Testis (tissue), 2 donors: ENCODE measurements at regions not wholly inside any gene's neighbourhood (a gene's known extent, or its start where the extent isn't known, plus 50 kb on each side); places are given as distances from the start of the nearest gene placed in this dataset.

Experiments used
- DNase-seq: peaks from one replicate; pipeline ENCODE4 v3.0.0-alpha.2; 2019
- H3K27ac ChIP-seq, 2 donors: fragments of 200-600 bp; sonication (generic); one replicate each; pipeline ENCODE4 v1.5.1; 2019
- H3K27me3 ChIP-seq: fragments of 200-600 bp; sonication (generic); one replicate; pipeline ENCODE4 v1.5.1; 2019
- H3K36me3 ChIP-seq: fragments of 200-600 bp; sonication (generic); one replicate; pipeline ENCODE4 v1.5.1; 2017; ENCODE audit warnings: low read depth; ENCODE audit errors: missing control alignments
- H3K4me1 ChIP-seq: fragments of 200-600 bp; sonication (generic); one replicate; pipeline ENCODE4 v1.5.1; 2019
- H3K4me3 ChIP-seq, 2 donors: fragments of 200-600 bp; sonication (generic); one replicate each; pipeline ENCODE4 v1.5.1; 2017 to 2019
- H3K9me3 ChIP-seq: fragments of 200-600 bp; sonication (generic); one replicate; pipeline ENCODE4 v1.5.1; 2017
- CTCF ChIP-seq, 3 experiments: fragments of 450-650 bp in 2 of 3; fragments of 200-600 bp in 1 of 3; sonication (generic) in 1 of 3; IDR thresholded peaks; one replicate each; pipeline ENCODE4 v1.5.1; 2016 to 2019; ENCODE audit warnings: antibody characterized with exemption in 3 of 3, mild to moderate bottlenecking in 2 of 3, moderate library complexity in 1 of 3
- POLR2A ChIP-seq: fragments of 450-650 bp; IDR thresholded peaks from one replicate; pipeline ENCODE4 v1.6.1; 2017; ENCODE audit warnings: antibody characterized with exemption, mild to moderate bottlenecking, moderate library complexity
- WGBS, 2 donors: methylation state at CpG; one replicate each; pipeline ENCODE4 v1.1.5; 2018; 5-methylcytosine and 5-hydroxymethylcytosine counted together
- intact Hi-C: fragments of 100-400 bp; cut with DNase I; formaldehyde crosslinking; loops from one replicate; pipeline ENCODE4 v1.15.1; 2023; ENCODE audit warnings: low total_unique reads

GRCh38 chr5:164860896-164861295, 1355.5 kb downstream of the MAT2B start:
- TF ChIP-seq POLR2A (no peak), CTCF (IDR thresholded peaks at IDR 0.05) (no peak)
- no peak overlapping the region for H3K4me3 ChIP-seq
- no peaks in the 10 kb centered on the region for H3K4me1 ChIP-seq
- no peaks in the 10 kb centered on the region for H3K27me3 ChIP-seq
- 76 to 83% methylated on average over 2 of the region's 2 CpGs for WGBS, 2 donors
- no peaks in the 10 kb centered on the region for H3K36me3 ChIP-seq
- H3K27ac ChIP-seq: no peak overlapping the region
- H3K9me3 ChIP-seq: no peaks in the 10 kb centered on the region
- no peak for DNase-seq
- intact Hi-C loops: no loop called here

GRCh38 chr5:164861610-164862009, 1356.2 kb downstream of the MAT2B start:
- no peak for DNase-seq
- Histone ChIP-seq H3K27ac (no peak overlapping the region), H3K36me3 (no peaks in the 10 kb centered on the region), H3K9me3 (no peaks in the 10 kb centered on the region), H3K4me1 (no peaks in the 10 kb centered on the region), H3K4me3 (no peak overlapping the region), H3K27me3 (no peaks in the 10 kb centered on the region)
- 67 to 76% methylated on average over 1 of the region's 1 CpG for WGBS, 2 donors
- intact Hi-C loops: no loop called here
- TF ChIP-seq POLR2A: no peak
- TF ChIP-seq CTCF (IDR thresholded peaks at IDR 0.05): no peak

GRCh38 chr5:164868761-164869160, 1363.3 kb downstream of the MAT2B start:
- intact Hi-C loops: no loop called here
- H3K27ac ChIP-seq: no peak overlapping the region
- no peak overlapping the region for H3K4me3 ChIP-seq
- no peak for TF ChIP-seq CTCF (IDR thresholded peaks at IDR 0.05)
- TF ChIP-seq POLR2A: no peak
- no peaks in the 10 kb centered on the region for H3K27me3 ChIP-seq
- no peaks in the 10 kb centered on the region for H3K4me1 ChIP-seq
- DNase-seq: no peak
- no peaks in the 10 kb centered on the region for H3K36me3 ChIP-seq
- no peaks in the 10 kb centered on the region for H3K9me3 ChIP-seq

- TF ChIP-seq POLR2A (no peak), CTCF (IDR thresholded peaks at IDR 0.05) (no peak)
- Histone ChIP-seq H3K9me3 (no peaks in the 10 kb centered on the region), H3K4me1 (no peaks in the 10 kb centered on the region), H3K36me3 (no peaks in the 10 kb centered on the region), H3K27ac (no peak overlapping the region), H3K27me3 (no peaks in the 10 kb centered on the region), H3K4me3 (no peak overlapping the region)
- intact Hi-C loops: no loop called here
- DNase-seq: no peak
- 92 to 93% methylated on average over 4 of the region's 4 CpGs for WGBS, 2 donors
Measured at GRCh38 chr5:164869325-164869724, 1363.9 kb downstream of the MAT2B start.

- H3K9me3 ChIP-seq: no peaks in the 10 kb centered on the region
- WGBS, 2 donors: 78 to 95% methylated on average over 1 of the region's 1 CpG
Measured at GRCh38 chr5:164876793-164877192, 1371.4 kb downstream of the MAT2B start.

More at GRCh38 chr5:164876793-164877192, 1371.4 kb downstream of the MAT2B start:
- Histone ChIP-seq H3K27me3 (no peaks in the 10 kb centered on the region), H3K27ac (no peak overlapping the region), H3K4me1 (no peaks in the 10 kb centered on the region), H3K4me3 (no peak overlapping the region), H3K36me3 (no peaks in the 10 kb centered on the region)
- intact Hi-C loops: no loop called here
- DNase-seq: no peak
- TF ChIP-seq POLR2A: no peak
- no peak for TF ChIP-seq CTCF (IDR thresholded peaks at IDR 0.05)
